ENCODE measurements at regions not wholly inside any gene's neighbourhood (a gene's known extent, or its start where the extent isn't known, plus 50 kb on each side); places are given as distances from the start of the nearest gene placed in this dataset.

GRCh38 chr6:14900919-14901318 lies 344.9 kb upstream of the JARID2 start:
- H3K36me3 ChIP-seq (ENCODE audit: control insufficient read depth, insufficient read depth, low read length), result no peaks in the 10 kb centered on the region
- H3K27me3 ChIP-seq (ENCODE audit: control insufficient read depth, insufficient read depth, low read length), result no peaks in the 10 kb centered on the region
- H3K4me2 ChIP-seq (ENCODE audit: extremely low read depth, insufficient read depth, low read length), result no peak overlapping the region
- DNase-seq (ENCODE audit: low read depth in 2 of 2), result no peak
- H3K27ac ChIP-seq (ENCODE audit: insufficient read depth, low read length), result no peak overlapping the region
- TF ChIP-seq EZH2 (IDR thresholded peaks at IDR 0.05; ENCODE audit: low read length, missing control alignments) (no peak), CTCF (conservative IDR thresholded peaks at IDR 0.05 in 1 of 2, IDR thresholded peaks at IDR 0.05 in 1 of 2; ENCODE audit: low read depth in 1 of 2, low read length in 2 of 2) (no peak)
- no peaks in the 10 kb centered on the region for H4K20me1 ChIP-seq (ENCODE audit: control insufficient read depth, extremely low read depth, insufficient read depth, low read length)
- H2AFZ ChIP-seq (ENCODE audit: low read length), result no peak overlapping the region
- no peaks in the 10 kb centered on the region for H3K4me1 ChIP-seq (ENCODE audit: control insufficient read depth, extremely low read depth, insufficient read depth, low read length)
- no peak overlapping the region for H3K4me3 ChIP-seq (replicated peaks in 1 of 4; ENCODE audit: control extremely low read depth in 1 of 4, insufficient read depth in 1 of 4, low read depth in 3 of 4, low read length in 4 of 4)
- no peaks in the 10 kb centered on the region for H3K79me2 ChIP-seq (ENCODE audit: control insufficient read depth, insufficient read depth, low read length)
- H3K9ac ChIP-seq (ENCODE audit: insufficient read depth, low read length), result no peak overlapping the region
- no peaks in the 10 kb centered on the region for H3K9me3 ChIP-seq (ENCODE audit: control insufficient read depth, insufficient read depth, low read depth, low read length)

- Histone ChIP-seq H3K27ac (ENCODE audit: insufficient read depth, low read length) (no peak overlapping the region), H3K4me1 (ENCODE audit: control insufficient read depth, extremely low read depth, insufficient read depth, low read length) (no peaks in the 10 kb centered on the region), H4K20me1 (ENCODE audit: control insufficient read depth, extremely low read depth, insufficient read depth, low read length) (no peaks in the 10 kb centered on the region), H3K27me3 (ENCODE audit: control insufficient read depth, insufficient read depth, low read length) (no peaks in the 10 kb centered on the region), H3K9me3 (ENCODE audit: control insufficient read depth, insufficient read depth, low read depth, low read length) (no peaks in the 10 kb centered on the region), H3K79me2 (ENCODE audit: control insufficient read depth, insufficient read depth, low read length) (no peaks in the 10 kb centered on the region), H3K36me3 (ENCODE audit: control insufficient read depth, insufficient read depth, low read length) (no peaks in the 10 kb centered on the region), H2AFZ (ENCODE audit: low read length) (no peak overlapping the region), H3K4me2 (ENCODE audit: extremely low read depth, insufficient read depth, low read length) (no peak overlapping the region), H3K4me3 (replicated peaks in 1 of 4; ENCODE audit: control extremely low read depth in 1 of 4, insufficient read depth in 1 of 4, low read depth in 3 of 4, low read length in 4 of 4) (no peak overlapping the region), H3K9ac (ENCODE audit: insufficient read depth, low read length) (no peak overlapping the region)
- TF ChIP-seq EZH2 (IDR thresholded peaks at IDR 0.05; ENCODE audit: low read length, missing control alignments) (no peak), CTCF (conservative IDR thresholded peaks at IDR 0.05 in 1 of 2, IDR thresholded peaks at IDR 0.05 in 1 of 2; ENCODE audit: low read depth in 1 of 2, low read length in 2 of 2) (no peak)
- no peak for DNase-seq (ENCODE audit: low read depth in 2 of 2)
These were observed 342.5 kb upstream of the JARID2 start for GRCh38 chr6:14903176-14904038.

DNA sequence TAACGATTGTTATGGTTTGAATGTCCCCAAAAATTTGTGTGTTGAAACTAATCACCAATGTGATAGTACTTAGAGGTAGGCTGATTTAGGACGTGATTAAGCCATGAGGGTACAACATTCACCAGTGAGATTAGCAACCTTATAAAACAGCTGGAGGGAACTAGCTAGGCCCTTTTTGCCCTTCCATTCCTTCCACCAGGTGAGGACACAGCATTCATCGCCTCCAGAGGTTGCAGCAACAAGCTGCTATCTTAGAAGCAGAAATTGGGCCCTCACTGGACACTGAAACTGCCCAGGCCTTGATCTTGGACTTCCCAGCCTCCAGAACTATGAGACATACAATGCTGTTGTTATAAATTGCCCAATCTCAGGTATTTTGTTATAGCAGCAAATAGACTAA lies 340.7 kb upstream of the JARID2 start:
- Histone ChIP-seq H3K4me1 (ENCODE audit: control insufficient read depth, extremely low read depth, insufficient read depth, low read length) (no peaks in the 10 kb centered on the region), H3K27ac (ENCODE audit: insufficient read depth, low read length) (no peak overlapping the region)

More for the DNA sequence above, 340.7 kb upstream of the JARID2 start:
- no peak for DNase-seq (ENCODE audit: low read depth in 2 of 2)
- TF ChIP-seq EZH2 (IDR thresholded peaks at IDR 0.05; ENCODE audit: low read length, missing control alignments) (no peak), CTCF (conservative IDR thresholded peaks at IDR 0.05 in 1 of 2, IDR thresholded peaks at IDR 0.05 in 1 of 2; ENCODE audit: low read depth in 1 of 2, low read length in 2 of 2) (no peak)
- Histone ChIP-seq H3K27me3 (ENCODE audit: control insufficient read depth, insufficient read depth, low read length) (no peaks in the 10 kb centered on the region), H3K4me3 (replicated peaks in 1 of 4; ENCODE audit: control extremely low read depth in 1 of 4, insufficient read depth in 1 of 4, low read depth in 3 of 4, low read length in 4 of 4) (no peak overlapping the region), H4K20me1 (ENCODE audit: control insufficient read depth, extremely low read depth, insufficient read depth, low read length) (no peaks in the 10 kb centered on the region), H2AFZ (ENCODE audit: low read length) (no peak overlapping the region), H3K36me3 (ENCODE audit: control insufficient read depth, insufficient read depth, low read length) (no peaks in the 10 kb centered on the region), H3K79me2 (ENCODE audit: control insufficient read depth, insufficient read depth, low read length) (no peaks in the 10 kb centered on the region), H3K9ac (ENCODE audit: insufficient read depth, low read length) (no peak overlapping the region), H3K9me3 (ENCODE audit: control insufficient read depth, insufficient read depth, low read depth, low read length) (no peaks in the 10 kb centered on the region), H3K4me2 (ENCODE audit: extremely low read depth, insufficient read depth, low read length) (no peak overlapping the region)
